Astrocyte of the cerebellum (primary cell): ENCODE measurements at regions not wholly inside any gene's neighbourhood (a gene's known extent, or its start where the extent isn't known, plus 50 kb on each side); places are given as distances from the start of the nearest gene placed in this dataset.

Experiments
- DNase-seq: peaks from one replicate; pipeline ENCODE4 v3.0.0-alpha.2; 2011; ENCODE audit warnings: low read depth
- H3K4me3 ChIP-seq: 2 replicates; pipeline ENCODE4 v1.5.1; 2011; ENCODE audit warnings: mild to moderate bottlenecking, low read depth, low read length, moderate library complexity
- in situ Hi-C: cut with HindIII; loops from 2 replicates; pipeline ENCODE4 v1.10.0; 2017; ENCODE audit warnings: low sequenced_read_pairs
- TF ChIP-seq, protein P1 (sequence below): IDR thresholded peaks from 2 replicates; pipeline ENCODE4 v1.5.1; 2012; ENCODE audit warnings: low read length, low read depth, moderate library complexity, mild to moderate bottlenecking; ENCODE audit errors: missing control alignments

GRCh38 chr5:28710360-28710759 is 1672.0 kb upstream of the CDH9 start:
- in situ Hi-C loops, result no loop called here
- no peak for DNase-seq
- no peak overlapping the region for H3K4me3 ChIP-seq
- TF ChIP-seq, protein P1, sequence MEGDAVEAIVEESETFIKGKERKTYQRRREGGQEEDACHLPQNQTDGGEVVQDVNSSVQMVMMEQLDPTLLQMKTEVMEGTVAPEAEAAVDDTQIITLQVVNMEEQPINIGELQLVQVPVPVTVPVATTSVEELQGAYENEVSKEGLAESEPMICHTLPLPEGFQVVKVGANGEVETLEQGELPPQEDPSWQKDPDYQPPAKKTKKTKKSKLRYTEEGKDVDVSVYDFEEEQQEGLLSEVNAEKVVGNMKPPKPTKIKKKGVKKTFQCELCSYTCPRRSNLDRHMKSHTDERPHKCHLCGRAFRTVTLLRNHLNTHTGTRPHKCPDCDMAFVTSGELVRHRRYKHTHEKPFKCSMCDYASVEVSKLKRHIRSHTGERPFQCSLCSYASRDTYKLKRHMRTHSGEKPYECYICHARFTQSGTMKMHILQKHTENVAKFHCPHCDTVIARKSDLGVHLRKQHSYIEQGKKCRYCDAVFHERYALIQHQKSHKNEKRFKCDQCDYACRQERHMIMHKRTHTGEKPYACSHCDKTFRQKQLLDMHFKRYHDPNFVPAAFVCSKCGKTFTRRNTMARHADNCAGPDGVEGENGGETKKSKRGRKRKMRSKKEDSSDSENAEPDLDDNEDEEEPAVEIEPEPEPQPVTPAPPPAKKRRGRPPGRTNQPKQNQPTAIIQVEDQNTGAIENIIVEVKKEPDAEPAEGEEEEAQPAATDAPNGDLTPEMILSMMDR, result peak; percentile 21

- H3K4me3 ChIP-seq, result no peak overlapping the region
- in situ Hi-C loops, result no loop called here
- DNase-seq, result no peak
- TF ChIP-seq, protein P1, result no peak
These were observed 1670.1 kb upstream of the CDH9 start for GRCh38 chr5:28708472-28708871.

- TF ChIP-seq, protein P1, result no peak
- peak; percentile 3 for DNase-seq
- in situ Hi-C loops, result no loop called here
- H3K4me3 ChIP-seq, result no peak overlapping the region
These were observed 1669.3 kb upstream of the CDH9 start for GRCh38 chr5:28707706-28708105.

GRCh38 chr5:28703651-28704260 is 1665.4 kb upstream of the CDH9 start:
- TF ChIP-seq, protein P1, result no peak
- DNase-seq, result no peak
- in situ Hi-C loops, result no loop called here

GRCh38 chr5:28691526-28691925 is 1653.1 kb upstream of the CDH9 start:
- in situ Hi-C loops, result no loop called here
- no peak overlapping the region for H3K4me3 ChIP-seq
- peak; percentile 2 for DNase-seq
- TF ChIP-seq, protein P1, result no peak

More at GRCh38 chr5:28703651-28704260, 1665.4 kb upstream of the CDH9 start:
- H3K4me3 ChIP-seq, result no peak overlapping the region

DNA sequence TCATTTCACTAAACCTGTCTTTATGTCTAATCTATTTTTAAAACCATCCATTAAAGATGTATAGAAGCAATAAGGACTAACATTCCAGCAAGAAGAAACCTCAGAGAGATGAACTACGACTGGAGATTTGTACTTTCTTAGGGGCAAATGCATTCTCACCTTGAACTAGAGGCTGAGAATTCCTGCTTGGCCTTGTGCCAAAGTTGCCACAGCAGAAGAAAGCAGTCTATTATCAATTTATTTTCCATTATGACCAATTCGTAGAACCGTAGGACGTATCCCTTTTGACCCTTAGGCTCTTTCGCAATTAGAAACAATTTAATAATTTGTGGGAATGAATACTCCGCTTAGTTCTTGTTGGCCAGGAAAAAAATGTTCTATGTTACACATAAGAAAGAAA is 1647.4 kb upstream of the CDH9 start:
- H3K4me3 ChIP-seq, result no peak overlapping the region
- in situ Hi-C loops, result no loop called here
- TF ChIP-seq, protein P1, result no peak
- DNase-seq, result no peak

DNA sequence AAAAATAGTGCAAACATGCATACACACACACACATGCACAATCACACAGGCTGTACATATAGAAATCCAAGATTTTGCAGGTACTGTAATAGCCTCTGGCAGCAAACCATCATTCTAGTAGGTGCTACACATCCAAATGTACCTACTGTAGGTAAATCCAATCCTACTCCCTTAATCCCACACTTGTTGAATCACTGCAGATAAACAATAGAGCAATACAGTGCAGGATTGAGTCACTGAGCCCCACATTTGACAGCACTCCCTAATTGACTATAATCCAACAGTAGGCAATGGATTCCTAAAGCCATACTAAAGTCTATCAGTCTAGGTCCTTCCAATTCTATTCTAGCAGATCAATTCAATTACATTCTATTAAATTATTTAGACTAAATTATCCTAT is 1640.5 kb upstream of the CDH9 start:
- TF ChIP-seq, protein P1, result no peak
- in situ Hi-C loops, result no loop called here
- no peak for DNase-seq
- no peak overlapping the region for H3K4me3 ChIP-seq
